OCI-LY7 (cell line): ENCODE measurements at regions not wholly inside any gene's neighbourhood (a gene's known extent, or its start where the extent isn't known, plus 50 kb on each side); places are given as distances from the start of the nearest gene placed in this dataset.

Experiments used
- CTCF ChIP-seq: fragments of 200-600 bp; sonication (generic); conservative IDR thresholded peaks from 2 replicates; pipeline ENCODE4 v1.5.1; 2014; ENCODE audit warnings: mild to moderate bottlenecking, antibody characterized with exemption, low read length, moderate library complexity, mixed read lengths
- EZH2phosphoT487 ChIP-seq: fragments of 200-600 bp; sonication (generic); IDR thresholded peaks from 2 replicates; pipeline ENCODE4 v1.6.1; 2018; ENCODE audit warnings: low read depth, borderline replicate concordance, mild to moderate bottlenecking, mixed run types, antibody characterized with exemption, low read length, moderate library complexity, mixed read lengths

GRCh38 chr18:72147830-72148229 is 396.3 kb downstream of the CBLN2 start:
- TF ChIP-seq EZH2phosphoT487 (no peak), CTCF (no peak)
